OCI-LY3 (cell line): ENCODE measurements at regions not wholly inside any gene's neighbourhood (a gene's known extent, or its start where the extent isn't known, plus 50 kb on each side); places are given as distances from the start of the nearest gene placed in this dataset.

Source experiments
- EZH2phosphoT487 ChIP-seq: fragments of 200-600 bp; shearing (Covaris generic); IDR thresholded peaks from 2 replicates; pipeline ENCODE4 v1.6.1; 2018; ENCODE audit warnings: antibody characterized with exemption, mixed run types, low read depth
- TF ChIP-seq, protein P1 (sequence below): fragments of 200-600, 300-600 bp; sonication (generic); IDR thresholded peaks from 2 replicates; pipeline ENCODE4 v1.5.1; 2014; ENCODE audit warnings: antibody characterized with exemption, low read length, low read depth

GRCh38 chr5:51286046-51286445, 97.2 kb upstream of the ISL1 start:
- TF ChIP-seq, protein P1, sequence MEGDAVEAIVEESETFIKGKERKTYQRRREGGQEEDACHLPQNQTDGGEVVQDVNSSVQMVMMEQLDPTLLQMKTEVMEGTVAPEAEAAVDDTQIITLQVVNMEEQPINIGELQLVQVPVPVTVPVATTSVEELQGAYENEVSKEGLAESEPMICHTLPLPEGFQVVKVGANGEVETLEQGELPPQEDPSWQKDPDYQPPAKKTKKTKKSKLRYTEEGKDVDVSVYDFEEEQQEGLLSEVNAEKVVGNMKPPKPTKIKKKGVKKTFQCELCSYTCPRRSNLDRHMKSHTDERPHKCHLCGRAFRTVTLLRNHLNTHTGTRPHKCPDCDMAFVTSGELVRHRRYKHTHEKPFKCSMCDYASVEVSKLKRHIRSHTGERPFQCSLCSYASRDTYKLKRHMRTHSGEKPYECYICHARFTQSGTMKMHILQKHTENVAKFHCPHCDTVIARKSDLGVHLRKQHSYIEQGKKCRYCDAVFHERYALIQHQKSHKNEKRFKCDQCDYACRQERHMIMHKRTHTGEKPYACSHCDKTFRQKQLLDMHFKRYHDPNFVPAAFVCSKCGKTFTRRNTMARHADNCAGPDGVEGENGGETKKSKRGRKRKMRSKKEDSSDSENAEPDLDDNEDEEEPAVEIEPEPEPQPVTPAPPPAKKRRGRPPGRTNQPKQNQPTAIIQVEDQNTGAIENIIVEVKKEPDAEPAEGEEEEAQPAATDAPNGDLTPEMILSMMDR = no peak
- TF ChIP-seq EZH2phosphoT487 = no peak
